ENCODE measurements at regions not wholly inside any gene's neighbourhood (a gene's known extent, or its start where the extent isn't known, plus 50 kb on each side); places are given as distances from the start of the nearest gene placed in this dataset.
"Not testable (repeated sequence)": the region's sequence is repeated elsewhere in the genome, so short reads cannot be mapped to it uniquely, and the experiment has no call there.

GRCh38 chr2:56969513-56969912, 785.7 kb downstream of the CCDC85A start:
- no peak for DNase-seq (ENCODE audit: low spot score)

- no peak for DNase-seq (ENCODE audit: low spot score)
Measured at GRCh38 chr2:56971383-56971974, 787.7 kb downstream of the CCDC85A start.

GRCh38 chr2:56981554-56981953, 797.8 kb downstream of the CCDC85A start:
- no peak for DNase-seq (ENCODE audit: low spot score)

- DNase-seq (ENCODE audit: low spot score) = no peak
Measured at GRCh38 chr2:56985609-56986008, 801.8 kb downstream of the CCDC85A start.

GRCh38 chr2:57022496-57022895, 838.7 kb downstream of the CCDC85A start:
- no peak for DNase-seq (ENCODE audit: low spot score)

GRCh38 chr2:57044931-57045635, 861.3 kb downstream of the CCDC85A start:
- no peak for DNase-seq (ENCODE audit: low spot score)

- no peak for DNase-seq (ENCODE audit: low spot score)
Measured at GRCh38 chr2:57049273-57049672, 865.5 kb downstream of the CCDC85A start.

GRCh38 chr2:57050007-57050406, 866.2 kb downstream of the CCDC85A start:
- DNase-seq (ENCODE audit: low spot score) = no peak

- DNase-seq (ENCODE audit: low spot score) = not testable (repeated sequence)
Measured at GRCh38 chr2:57066301-57066700, 882.5 kb downstream of the CCDC85A start.

- no peak for DNase-seq (ENCODE audit: low spot score)
Measured at GRCh38 chr2:57075226-57075625, 891.4 kb downstream of the CCDC85A start.

- no peak for DNase-seq (ENCODE audit: low spot score)
Measured at GRCh38 chr2:57080035-57080434, 896.2 kb downstream of the CCDC85A start.

GRCh38 chr2:57084697-57085281, 901.0 kb downstream of the CCDC85A start:
- no peak for DNase-seq (ENCODE audit: low spot score)

- no peak for DNase-seq (ENCODE audit: low spot score)
Measured at GRCh38 chr2:57093020-57093419, 909.2 kb downstream of the CCDC85A start.

GRCh38 chr2:57097855-57098254, 914.1 kb downstream of the CCDC85A start:
- no peak for DNase-seq (ENCODE audit: low spot score)

- no peak for DNase-seq (ENCODE audit: low spot score)
Measured at GRCh38 chr2:57100436-57100835, 916.6 kb downstream of the CCDC85A start.

GRCh38 chr2:57105694-57106093, 921.9 kb downstream of the CCDC85A start:
- no peak for DNase-seq (ENCODE audit: low spot score)

GRCh38 chr2:57107353-57107752, 923.6 kb downstream of the CCDC85A start:
- peak; percentile 45 for DNase-seq (ENCODE audit: low spot score)

- no peak for DNase-seq (ENCODE audit: low spot score)
Measured at GRCh38 chr2:57111531-57111930, 927.7 kb downstream of the CCDC85A start.

GRCh38 chr2:57119141-57119540, 927.5 kb upstream of the VRK2 start:
- no peak for DNase-seq (ENCODE audit: low spot score)

- no peak for DNase-seq (ENCODE audit: low spot score)
Measured at GRCh38 chr2:57126410-57126809, 920.2 kb upstream of the VRK2 start.

GRCh38 chr2:57139179-57139578, 907.4 kb upstream of the VRK2 start:
- no peak for DNase-seq (ENCODE audit: low spot score)

- DNase-seq (ENCODE audit: low spot score) = no peak
Measured at GRCh38 chr2:57141269-57141668, 905.3 kb upstream of the VRK2 start.

GRCh38 chr2:57146951-57147350, 899.7 kb upstream of the VRK2 start:
- DNase-seq (ENCODE audit: low spot score) = no peak
